HG02623 (cell line): ENCODE measurements at regions not wholly inside any gene's neighbourhood (a gene's known extent, or its start where the extent isn't known, plus 50 kb on each side); places are given as distances from the start of the nearest gene placed in this dataset.

ENCODE experiments used
- ATAC-seq: cut with Tn5 transposase; IDR thresholded peaks from one replicate; pipeline ENCODE4 v1.9.1; 2021; ENCODE audit warnings: moderate library complexity; ENCODE audit not compliant: unreplicated experiment

GRCh38 chr22:48585916-48586798 lies 1241.5 kb downstream of the BRD1 start:
- ATAC-seq, result no peak

- no peak for ATAC-seq
Measured at GRCh38 chr22:48584170-48584569, 1243.5 kb downstream of the BRD1 start.

- no peak for ATAC-seq
Measured at GRCh38 chr22:48581796-48582469, 1245.7 kb downstream of the BRD1 start.

- no peak for ATAC-seq
Measured at GRCh38 chr22:48581205-48581766, 1246.4 kb downstream of the BRD1 start.

DNA sequence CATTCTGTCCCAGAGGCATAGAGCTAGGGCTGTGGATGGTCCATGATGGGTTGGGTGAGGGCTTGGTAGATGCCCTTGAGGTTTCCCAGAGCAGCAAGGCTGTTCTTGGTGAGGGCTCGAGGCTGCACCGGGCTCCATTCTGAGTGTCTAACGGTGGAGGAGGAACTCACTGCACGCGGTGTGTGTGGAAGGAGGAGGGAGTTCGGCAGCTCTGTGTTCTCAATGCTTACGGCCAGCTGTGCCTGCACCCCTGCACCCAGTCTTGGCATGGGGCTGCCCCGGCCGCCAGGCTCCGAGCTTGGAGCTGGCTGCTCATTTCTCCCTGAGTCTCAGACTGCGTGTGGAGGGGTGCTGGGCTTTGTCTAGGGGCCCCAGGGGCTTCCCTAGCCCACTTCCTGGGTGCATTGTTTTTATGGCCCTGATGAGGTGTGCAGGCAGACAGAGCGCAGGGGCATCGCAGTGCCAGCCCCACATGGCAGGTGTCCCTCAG lies 1247.1 kb downstream of the BRD1 start:
- no peak for ATAC-seq

DNA sequence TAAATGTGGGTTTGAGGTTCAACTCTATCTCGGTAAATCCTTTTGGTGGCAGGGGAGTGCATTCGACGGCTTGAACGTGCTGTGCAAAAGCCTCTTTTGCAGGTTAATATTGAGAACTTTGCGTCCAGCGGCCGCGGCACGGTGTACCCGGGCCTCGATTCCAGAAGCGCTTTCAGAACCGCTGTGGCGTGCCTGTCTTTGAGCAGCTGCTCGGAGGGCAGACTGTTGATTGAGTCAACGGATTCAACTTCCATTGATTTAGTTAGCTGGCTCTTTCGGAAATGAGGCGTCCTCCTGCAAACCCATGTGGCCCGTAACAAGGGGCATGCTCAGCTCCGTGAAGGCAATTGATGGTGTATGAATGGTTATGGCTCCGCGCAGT lies 1247.8 kb downstream of the BRD1 start:
- ATAC-seq, result no peak

GRCh38 chr22:48579043-48579927 lies 1248.4 kb downstream of the BRD1 start:
- ATAC-seq, result no peak

- ATAC-seq, result no peak
Measured at GRCh38 chr22:48578138-48579042, 1249.3 kb downstream of the BRD1 start.

- ATAC-seq, result no peak
Measured at GRCh38 chr22:48577691-48578090, 1250.0 kb downstream of the BRD1 start.

GRCh38 chr22:48577014-48577690 lies 1250.5 kb downstream of the BRD1 start:
- no peak for ATAC-seq

DNA sequence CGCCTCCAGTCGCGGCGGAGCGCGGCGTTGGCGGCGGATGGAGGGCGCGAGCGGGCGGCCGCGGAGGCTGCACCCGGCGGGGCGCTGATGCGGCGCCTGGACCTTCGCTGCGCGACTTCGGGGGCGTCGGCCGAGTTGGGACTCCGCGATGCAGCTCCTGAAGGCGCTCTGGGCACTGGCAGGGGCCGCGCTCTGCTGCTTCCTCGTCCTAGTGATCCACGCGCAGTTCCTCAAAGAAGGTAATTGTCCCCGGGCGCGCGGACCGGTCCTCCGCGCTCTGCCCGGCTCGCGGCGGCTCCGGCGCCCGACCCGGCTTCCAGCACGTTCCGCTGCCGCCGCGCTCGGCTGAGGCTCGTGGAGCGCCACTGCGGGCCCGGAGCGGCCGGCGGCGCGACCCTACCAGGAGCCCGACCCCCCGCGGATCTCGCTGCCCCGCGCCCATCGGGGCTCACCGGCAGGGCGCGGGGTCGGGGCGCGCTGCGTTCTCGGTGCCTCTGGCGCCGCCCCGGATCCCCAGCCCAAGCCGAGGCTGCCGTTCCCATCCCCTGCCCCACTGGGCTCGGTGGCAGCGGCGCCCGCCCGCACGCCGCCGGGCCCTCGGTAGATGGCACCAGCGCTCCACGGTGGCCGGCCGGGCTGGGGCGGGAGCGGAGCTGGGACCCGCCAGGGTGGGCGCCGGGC lies 1251.2 kb downstream of the BRD1 start:
- no peak for ATAC-seq

GRCh38 chr22:48575618-48576332 lies 1251.9 kb downstream of the BRD1 start:
- no peak for ATAC-seq

DNA sequence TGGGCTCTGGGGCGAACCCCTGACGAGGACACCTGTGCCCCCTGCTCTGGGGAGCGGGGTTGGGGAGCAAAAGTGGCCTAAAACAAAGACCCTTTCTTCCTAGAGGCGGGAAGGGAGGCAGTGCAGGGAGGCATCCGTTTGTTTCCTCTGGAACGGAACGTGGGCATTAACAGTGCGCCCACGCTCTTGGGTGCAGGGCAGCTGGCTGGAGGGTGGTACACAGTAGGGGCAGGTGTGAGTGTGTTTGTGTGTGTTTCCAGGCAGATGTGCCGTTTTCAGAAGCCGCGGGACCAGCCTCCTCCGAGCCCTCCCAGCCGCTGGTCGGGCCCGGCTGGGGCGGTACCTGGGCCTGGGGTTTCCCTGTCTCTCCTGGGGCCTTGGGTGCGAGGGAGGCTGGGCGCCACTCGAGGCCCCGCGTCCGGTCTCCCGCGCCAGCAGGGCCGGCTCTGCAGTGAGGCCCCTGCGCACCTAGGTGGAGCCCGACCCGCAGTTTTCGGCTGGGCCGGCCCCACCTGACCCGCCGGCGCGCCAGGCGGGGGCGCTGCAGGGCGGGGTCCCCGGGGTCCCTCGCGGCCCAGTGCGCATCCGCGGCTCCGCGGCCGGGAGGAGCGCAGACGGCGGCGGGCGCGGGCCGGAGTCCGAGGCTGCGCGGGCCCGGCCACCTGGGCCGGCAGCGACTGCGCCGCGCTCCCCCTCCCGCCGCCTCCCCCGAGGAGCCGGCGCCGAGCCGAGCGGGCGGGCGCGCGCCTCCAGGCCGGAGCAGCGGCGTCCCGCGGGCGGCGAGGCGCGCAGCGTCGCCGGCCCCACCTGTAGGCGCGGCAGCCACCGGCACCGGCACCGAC lies 1252.7 kb downstream of the BRD1 start:
- ATAC-seq, result no peak

DNA sequence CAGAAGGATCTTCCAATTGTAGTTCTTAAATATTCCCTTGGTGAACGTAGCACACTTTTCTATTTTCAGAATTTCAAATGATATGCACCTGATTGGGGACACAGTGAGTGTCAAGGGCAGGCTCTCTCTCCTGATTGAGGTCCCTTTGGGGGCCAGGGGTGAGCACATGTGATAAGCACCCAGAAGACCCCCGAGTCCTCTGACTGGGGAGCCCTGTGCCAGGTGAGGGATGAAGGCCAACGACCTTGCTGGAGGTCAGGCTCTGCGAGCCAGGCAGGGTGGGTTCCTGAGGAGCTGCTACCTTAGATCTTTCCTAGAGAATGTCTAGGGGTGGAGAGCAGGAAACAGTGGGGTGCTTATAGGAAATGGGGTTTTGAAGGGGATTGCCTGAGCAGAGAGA lies 1253.9 kb downstream of the BRD1 start:
- ATAC-seq, result no peak

- ATAC-seq, result no peak
Measured at GRCh38 chr22:48572951-48573350, 1254.7 kb downstream of the BRD1 start.

DNA sequence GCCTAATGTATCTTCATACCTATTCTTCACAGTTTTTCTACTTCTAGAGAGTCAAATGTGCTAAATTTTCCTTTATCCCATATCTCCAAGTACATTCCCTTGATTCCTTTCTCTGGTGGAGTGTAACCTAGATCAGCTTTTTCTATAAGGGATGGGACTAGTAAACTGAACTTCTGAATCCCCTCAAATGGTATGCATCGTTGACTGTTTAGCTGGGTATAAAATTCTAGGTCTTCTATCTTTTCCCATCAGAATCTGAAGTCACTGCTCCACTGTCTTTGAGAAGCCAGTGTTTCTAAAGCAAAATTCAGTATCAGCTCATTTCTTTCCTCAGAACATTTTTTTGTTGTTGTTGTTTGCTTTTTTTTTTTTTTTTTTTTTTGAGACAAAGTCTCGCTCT lies 1256.8 kb downstream of the BRD1 start:
- no peak for ATAC-seq
